HEK293 (cell line): ENCODE measurements at regions not wholly inside any gene's neighbourhood (a gene's known extent, or its start where the extent isn't known, plus 50 kb on each side); places are given as distances from the start of the nearest gene placed in this dataset.

Source experiments
- CTCF ChIA-PET: fragments of 350-600 bp; formaldehyde crosslinking; extraction: SDS; loops from one replicate; lab custom pipeline; 2021; ENCODE audit warnings: antibody characterized with exemption; lab: Yijun Ruan, JAX
- POLR2A ChIA-PET: fragments of 300-600 bp; formaldehyde crosslinking; extraction: SDS; loops from one replicate; lab custom pipeline; 2020; ENCODE audit warnings: antibody characterized with exemption, inconsistent platforms; lab: Yijun Ruan, JAX
- H3K27ac ChIP-seq: fragments of 200-500 bp; sonication (Bioruptor generic); 2 replicates; pipeline ENCODE4 v1.5.1; 2014; ENCODE audit warnings: low read depth, low read length, control low read depth, inconsistent platforms; ENCODE audit errors: extremely low read depth
- H3K36me3 ChIP-seq, 2 experiments: fragments of 200-500 bp in 1 of 2; sonication (Bioruptor generic) in 1 of 2; 1 replicate in 1 of 2; 2 replicates in 1 of 2; pipeline ENCODE4 v1.5.1; 2014 to 2017; ENCODE audit warnings: inconsistent platforms in 2 of 2, low read length in 2 of 2; ENCODE audit not compliant: control insufficient read depth in 2 of 2, insufficient read depth in 1 of 2
- H3K4me1 ChIP-seq: fragments of 200-500 bp; sonication (Bioruptor generic); 2 replicates; pipeline ENCODE4 v1.5.1; 2014; ENCODE audit warnings: mild to moderate bottlenecking, low read length, inconsistent platforms; ENCODE audit not compliant: control insufficient read depth, insufficient read depth
- H3K4me3 ChIP-seq: 2 replicates; pipeline ENCODE4 v1.5.1; 2011; ENCODE audit warnings: low read depth, mild to moderate bottlenecking, control low read depth, low read length, moderate library complexity
- H3K9me3 ChIP-seq: fragments of 200-500 bp; sonication (Bioruptor generic); 2 replicates; pipeline ENCODE4 v1.5.1; 2014; ENCODE audit warnings: low read depth, low read length, inconsistent platforms; ENCODE audit not compliant: control insufficient read depth, insufficient read depth
- CTCF ChIP-seq: fragments of 450-650 bp; formaldehyde crosslinking; IDR thresholded peaks from 2 replicates; pipeline ENCODE4 v1.5.1; 2016; ENCODE audit warnings: missing biosample characterization, missing genetic modification characterization
- IKZF3 ChIP-seq: fragments of 450-650 bp; IDR thresholded peaks from 2 replicates; pipeline ENCODE4 v1.5.0; 2018; ENCODE audit warnings: missing biosample characterization, mild to moderate bottlenecking, missing genetic modification characterization, moderate library complexity
- KLF10 ChIP-seq: fragments of 450-650 bp; IDR thresholded peaks from 2 replicates; pipeline ENCODE4 v1.5.1; 2018; ENCODE audit warnings: missing biosample characterization, mild to moderate bottlenecking, missing genetic modification characterization
- KLF7 ChIP-seq: fragments of 450-650 bp; formaldehyde crosslinking; IDR thresholded peaks from 2 replicates; pipeline ENCODE4 v1.5.1; 2016; ENCODE audit warnings: missing biosample characterization, missing genetic modification characterization, borderline replicate concordance
- MZF1 ChIP-seq: fragments of 450-650 bp; formaldehyde crosslinking; IDR thresholded peaks from 2 replicates; pipeline ENCODE4 v1.5.1; 2017; ENCODE audit warnings: missing biosample characterization, missing genetic modification characterization, borderline replicate concordance
- SCRT1 ChIP-seq: fragments of 450-650 bp; formaldehyde crosslinking; IDR thresholded peaks from 2 replicates; pipeline ENCODE4 v1.5.1; 2016; ENCODE audit warnings: missing biosample characterization, missing genetic modification characterization, borderline replicate concordance
- ZBTB21 ChIP-seq: fragments of 450-650 bp; formaldehyde crosslinking; IDR thresholded peaks from 2 replicates; pipeline ENCODE4 v1.5.1; 2017; ENCODE audit warnings: missing biosample characterization, missing genetic modification characterization
- ZBTB49 ChIP-seq: fragments of 450-650 bp; formaldehyde crosslinking; IDR thresholded peaks from 2 replicates; pipeline ENCODE4 v1.5.1; 2016; ENCODE audit warnings: missing biosample characterization, missing genetic modification characterization, low read depth
- ZFP37 ChIP-seq: fragments of 450-650 bp; formaldehyde crosslinking; IDR thresholded peaks from 2 replicates; pipeline ENCODE4 v1.5.1; 2016; ENCODE audit warnings: missing biosample characterization, missing genetic modification characterization
- ZNF10 ChIP-seq: fragments of 450-650 bp; formaldehyde crosslinking; IDR thresholded peaks from 2 replicates; pipeline ENCODE4 v1.5.1; 2017; ENCODE audit warnings: missing biosample characterization, missing genetic modification characterization
- ZNF157 ChIP-seq: fragments of 450-650 bp; formaldehyde crosslinking; IDR thresholded peaks from 2 replicates; pipeline ENCODE4 v1.5.1; 2016; ENCODE audit warnings: missing biosample characterization, missing genetic modification characterization
- ZNF169 ChIP-seq: fragments of 450-650 bp; formaldehyde crosslinking; IDR thresholded peaks from 2 replicates; pipeline ENCODE4 v1.5.1; 2016; ENCODE audit warnings: missing biosample characterization, missing genetic modification characterization
- ZNF211 ChIP-seq: fragments of 450-650 bp; formaldehyde crosslinking; IDR thresholded peaks from 2 replicates; pipeline ENCODE4 v1.5.1; 2016; ENCODE audit warnings: low read depth, missing biosample characterization, missing genetic modification characterization
- ZNF280C ChIP-seq: fragments of 450-650 bp; formaldehyde crosslinking; IDR thresholded peaks from 2 replicates; pipeline ENCODE4 v1.5.1; 2016; ENCODE audit warnings: missing biosample characterization, missing genetic modification characterization
- ZNF324 ChIP-seq: fragments of 450-650 bp; formaldehyde crosslinking; IDR thresholded peaks from 2 replicates; pipeline ENCODE4 v1.5.1; 2016; ENCODE audit warnings: missing biosample characterization, missing genetic modification characterization
- ZNF449 ChIP-seq: fragments of 450-650 bp; formaldehyde crosslinking; IDR thresholded peaks from 2 replicates; pipeline ENCODE4 v1.5.1; 2017; ENCODE audit warnings: missing biosample characterization, mild to moderate bottlenecking, missing genetic modification characterization, moderate library complexity
- ZNF501 ChIP-seq: fragments of 450-650 bp; formaldehyde crosslinking; IDR thresholded peaks from 2 replicates; pipeline ENCODE4 v1.5.1; 2016; ENCODE audit warnings: missing biosample characterization, missing genetic modification characterization
- ZNF530 ChIP-seq: fragments of 450-650 bp; formaldehyde crosslinking; IDR thresholded peaks from 2 replicates; pipeline ENCODE4 v1.5.1; 2016; ENCODE audit warnings: low read depth, missing biosample characterization, missing genetic modification characterization
- ZNF558 ChIP-seq: fragments of 450-650 bp; formaldehyde crosslinking; IDR thresholded peaks from 2 replicates; pipeline ENCODE4 v1.5.1; 2016; ENCODE audit warnings: missing biosample characterization, missing genetic modification characterization
- ZNF560 ChIP-seq: fragments of 450-650 bp; formaldehyde crosslinking; IDR thresholded peaks from 2 replicates; pipeline ENCODE4 v1.5.1; 2017; ENCODE audit warnings: missing biosample characterization, missing genetic modification characterization, borderline replicate concordance
- ZNF623 ChIP-seq: fragments of 450-650 bp; formaldehyde crosslinking; IDR thresholded peaks from 2 replicates; pipeline ENCODE4 v1.5.1; 2016; ENCODE audit warnings: missing biosample characterization, missing genetic modification characterization
- ZNF654 ChIP-seq: fragments of 450-650 bp; formaldehyde crosslinking; IDR thresholded peaks from 2 replicates; pipeline ENCODE4 v1.5.1; 2016; ENCODE audit warnings: low read depth, missing biosample characterization, missing genetic modification characterization
- ZNF704 ChIP-seq: fragments of 450-650 bp; formaldehyde crosslinking; IDR thresholded peaks from 2 replicates; pipeline ENCODE4 v1.5.1; 2016; ENCODE audit warnings: missing biosample characterization, missing genetic modification characterization
- ZNF76 ChIP-seq: fragments of 450-650 bp; formaldehyde crosslinking; IDR thresholded peaks from 2 replicates; pipeline ENCODE4; 2016; ENCODE audit warnings: low read depth, missing biosample characterization, missing genetic modification characterization, borderline replicate concordance
- ZNF791 ChIP-seq: fragments of 450-650 bp; formaldehyde crosslinking; IDR thresholded peaks from 2 replicates; pipeline ENCODE4 v1.5.1; 2016; ENCODE audit warnings: missing biosample characterization, missing genetic modification characterization
- ZNF792 ChIP-seq: fragments of 450-650 bp; formaldehyde crosslinking; IDR thresholded peaks from 2 replicates; pipeline ENCODE4 v1.5.1; 2016; ENCODE audit warnings: missing biosample characterization, missing genetic modification characterization

GRCh38 chr6:86017236-86017635 lies 374.6 kb upstream of the SYNCRIP start (continued):
- TF ChIP-seq ZNF560 (tag by site-specific recombination) (no peak), IKZF3 (tag by site-specific recombination) (no peak)

- no peak overlapping the region for H3K4me3 ChIP-seq
- ChIA-PET POLR2A (interaction anchor here (0.6 kb wide), 1 partner anchor 816 kb away, joined by 3 read pairs; no protein-coding TSS in a partner anchor), CTCF (interaction anchor here (0.7 kb wide), 2 partner anchors 230 to 324 kb away, joined by 4 to 5 read pairs; no protein-coding TSS in a partner anchor)
- peaks cover under 1% of the 10 kb centered on the region; the same call in 1 of the 2 replicates for H3K4me1 ChIP-seq
- H3K36me3 ChIP-seq: no peaks in the 10 kb centered on the region
- H3K9me3 ChIP-seq: no peaks in the 10 kb centered on the region
- no peak overlapping the region for H3K27ac ChIP-seq
- no peak for TF ChIP-seq ZNF791 (tag by site-specific recombination)
- TF ChIP-seq ZNF324 (tag by site-specific recombination): no peak
- no peak for TF ChIP-seq CTCF (tag by site-specific recombination)
- TF ChIP-seq ZNF211 (tag by site-specific recombination): no peak
- no peak for TF ChIP-seq ZNF157 (tag by site-specific recombination)
- no peak for TF ChIP-seq ZNF530 (tag by site-specific recombination)
- TF ChIP-seq KLF7 (tag by site-specific recombination): no peak
- TF ChIP-seq ZNF623 (tag by site-specific recombination): no peak
- TF ChIP-seq ZNF501 (tag by site-specific recombination): no peak
- no peak for TF ChIP-seq ZNF10 (tag by site-specific recombination)
These were observed 373.9 kb upstream of the SYNCRIP start for GRCh38 chr6:86016567-86016966.

GRCh38 chr6:86016077-86016476 lies 373.4 kb upstream of the SYNCRIP start:
- ChIA-PET POLR2A (no interaction called here), CTCF (no interaction called here)
- Histone ChIP-seq H3K27ac (no peak overlapping the region), H3K4me1 (peaks cover 5% of the 10 kb centered on the region; the same call in 1 of the 2 replicates), H3K9me3 (no peaks in the 10 kb centered on the region), H3K4me3 (no peak overlapping the region), H3K36me3 (no peaks in the 10 kb centered on the region)
- TF ChIP-seq ZNF169 (tag by site-specific recombination): no peak
- no peak for TF ChIP-seq ZNF704 (tag by site-specific recombination)
- no peak for TF ChIP-seq ZBTB49 (tag by site-specific recombination)
- no peak for TF ChIP-seq ZFP37
- no peak for TF ChIP-seq SCRT1 (tag by site-specific recombination)
- TF ChIP-seq KLF10: no peak
- TF ChIP-seq ZNF449: no peak
- no peak for TF ChIP-seq ZNF558
- TF ChIP-seq ZNF76 (tag by site-specific recombination): no peak
- no peak for TF ChIP-seq ZNF530 (tag by site-specific recombination)
- TF ChIP-seq ZNF280C (tag by site-specific recombination): no peak
- no peak for TF ChIP-seq ZBTB21 (tag by site-specific recombination)
- no peak for TF ChIP-seq ZNF654 (tag by site-specific recombination)
- no peak for TF ChIP-seq MZF1
- TF ChIP-seq ZNF792: no peak
